ENCODE measurements at regions not wholly inside any gene's neighbourhood (a gene's known extent, or its start where the extent isn't known, plus 50 kb on each side); places are given as distances from the start of the nearest gene placed in this dataset.

- no peak for DNase-seq (ENCODE audit: low read depth)
- no peak overlapping the region for H3K4me3 ChIP-seq (ENCODE audit: low read depth, low read length)
- TF ChIP-seq CTCF (IDR thresholded peaks at IDR 0.05; ENCODE audit: insufficient read depth, low read depth, low read length, missing control alignments), result no peak
Measured at GRCh38 chr1:193325771-193326170, 139.4 kb upstream of the B3GALT2 start.

GRCh38 chr1:193325042-193325441, 138.6 kb upstream of the B3GALT2 start:
- TF ChIP-seq CTCF (IDR thresholded peaks at IDR 0.05; ENCODE audit: insufficient read depth, low read depth, low read length, missing control alignments), result no peak
- no peak for DNase-seq (ENCODE audit: low read depth)
- no peak overlapping the region for H3K4me3 ChIP-seq (ENCODE audit: low read depth, low read length)

GRCh38 chr1:193322211-193322610, 135.8 kb upstream of the B3GALT2 start:
- no peak for TF ChIP-seq CTCF (IDR thresholded peaks at IDR 0.05; ENCODE audit: insufficient read depth, low read depth, low read length, missing control alignments)
- no peak overlapping the region for H3K4me3 ChIP-seq (ENCODE audit: low read depth, low read length)
- DNase-seq (ENCODE audit: low read depth), result no peak

- no peak for DNase-seq (ENCODE audit: low read depth)
- TF ChIP-seq CTCF (IDR thresholded peaks at IDR 0.05; ENCODE audit: insufficient read depth, low read depth, low read length, missing control alignments), result no peak
- no peak overlapping the region for H3K4me3 ChIP-seq (ENCODE audit: low read depth, low read length)
Measured at GRCh38 chr1:193321242-193321840, 134.9 kb upstream of the B3GALT2 start.

- no peak for TF ChIP-seq CTCF (IDR thresholded peaks at IDR 0.05; ENCODE audit: insufficient read depth, low read depth, low read length, missing control alignments)
- DNase-seq (ENCODE audit: low read depth), result no peak
- no peak overlapping the region for H3K4me3 ChIP-seq (ENCODE audit: low read depth, low read length)
Measured at GRCh38 chr1:193320270-193320669, 133.9 kb upstream of the B3GALT2 start.

- no peak for TF ChIP-seq CTCF (IDR thresholded peaks at IDR 0.05; ENCODE audit: insufficient read depth, low read depth, low read length, missing control alignments)
- DNase-seq (ENCODE audit: low read depth), result no peak
- no peak overlapping the region for H3K4me3 ChIP-seq (ENCODE audit: low read depth, low read length)
Measured at GRCh38 chr1:193318347-193318746, 131.9 kb upstream of the B3GALT2 start.
